Muscle of back (tissue), 3 donors: ENCODE measurements at regions not wholly inside any gene's neighbourhood (a gene's known extent, or its start where the extent isn't known, plus 50 kb on each side); places are given as distances from the start of the nearest gene placed in this dataset.
"Not testable (repeated sequence)": the region's sequence is repeated elsewhere in the genome, so short reads cannot be mapped to it uniquely, and the experiment has no call there.

Source experiments
- DNase-seq, 3 donors: peaks; one replicate each; pipeline versions ENCODE4 v3.0.0 to v3.0.0-alpha.2; 2013

GRCh38 chr2:37806004-37806403, 119.1 kb upstream of the RMDN2 start:
- not testable (repeated sequence) for DNase-seq

- no peak for DNase-seq
Observed at GRCh38 chr2:37809525-37809924, 115.6 kb upstream of the RMDN2 start.

GRCh38 chr2:37809931-37810570, 115.0 kb upstream of the RMDN2 start:
- DNase-seq: no peak

GRCh38 chr2:37812414-37812813, 112.7 kb upstream of the RMDN2 start:
- no peak for DNase-seq

- DNase-seq: no peak
Observed at GRCh38 chr2:37812941-37813730, 112.0 kb upstream of the RMDN2 start.

GRCh38 chr2:37816036-37816435, 109.1 kb upstream of the RMDN2 start:
- no peak for DNase-seq

- DNase-seq: no peak
Observed at GRCh38 chr2:37816686-37817085, 108.4 kb upstream of the RMDN2 start.

GRCh38 chr2:37819186-37819585, 105.9 kb upstream of the RMDN2 start:
- DNase-seq: peak in 1 of 3 donors; percentile 44

- DNase-seq: no peak
Observed at GRCh38 chr2:37820471-37820986, 104.6 kb upstream of the RMDN2 start.

- no peak for DNase-seq
Observed at GRCh38 chr2:37825586-37825985, 99.5 kb upstream of the RMDN2 start.

GRCh38 chr2:37826611-37827010, 98.5 kb upstream of the RMDN2 start:
- no peak for DNase-seq

- no peak for DNase-seq
Observed at GRCh38 chr2:37827455-37827854, 97.6 kb upstream of the RMDN2 start.

GRCh38 chr2:37827911-37828511, 97.1 kb upstream of the RMDN2 start:
- DNase-seq: peak; percentile 36 to 91 (median 44)

GRCh38 chr2:37829202-37829601, 95.9 kb upstream of the RMDN2 start:
- DNase-seq: peak in 1 of 3 donors; percentile 92

GRCh38 chr2:37829616-37830395, 95.3 kb upstream of the RMDN2 start:
- DNase-seq: no peak

- DNase-seq: no peak
Observed at GRCh38 chr2:37830636-37831035, 94.5 kb upstream of the RMDN2 start.

- no peak for DNase-seq
Observed at GRCh38 chr2:37831081-37831780, 93.9 kb upstream of the RMDN2 start.

GRCh38 chr2:37832590-37833197, 92.4 kb upstream of the RMDN2 start:
- DNase-seq: peak; percentile 73 to 82 (median 81)

- no peak for DNase-seq
Observed at GRCh38 chr2:37833423-37833822, 91.7 kb upstream of the RMDN2 start.

GRCh38 chr2:37836270-37836669, 88.8 kb upstream of the RMDN2 start:
- no peak for DNase-seq

GRCh38 chr2:37836711-37837110, 88.4 kb upstream of the RMDN2 start:
- DNase-seq: no peak
